ENCODE measurements at regions not wholly inside any gene's neighbourhood (a gene's known extent, or its start where the extent isn't known, plus 50 kb on each side); places are given as distances from the start of the nearest gene placed in this dataset.

GRCh38 chr4:103415801-103416200, 217.7 kb upstream of the CENPE start:
- TF ChIP-seq ZFP36 (IDR thresholded peaks at IDR 0.05; ENCODE audit: low read depth, low read length, partially characterized antibody) (no peak), CTCF (IDR thresholded peaks at IDR 0.05 in 2 of 3, conservative IDR thresholded peaks at IDR 0.05 in 1 of 3; ENCODE audit: insufficient read depth in 2 of 3, low read depth in 1 of 3, low read length in 3 of 3) (no peak), ZNF165 (CRISPR knock-in tag; IDR thresholded peaks at IDR 0.05; ENCODE audit: borderline replicate concordance) (no peak), NKRF (IDR thresholded peaks at IDR 0.05; ENCODE audit: borderline replicate concordance) (no peak)

Data from K562 (cell line).